Nephron (organoid): ENCODE measurements at regions not wholly inside any gene's neighbourhood (a gene's known extent, or its start where the extent isn't known, plus 50 kb on each side); places are given as distances from the start of the nearest gene placed in this dataset.

Source experiments
- H3K27ac Mint-ChIP-seq, 3 experiments: 2 replicates each; pipeline ENCODE4 v1.8.0; 2020; ENCODE audit warnings: mixed read lengths in 3 of 3, mild to moderate bottlenecking in 2 of 3, moderate library complexity in 1 of 3
- H3K27me3 Mint-ChIP-seq: 2 replicates; pipeline ENCODE4 v1.8.0; 2021; ENCODE audit warnings: low read depth, mild to moderate bottlenecking, moderate library complexity, mixed read lengths
- H3K36me3 Mint-ChIP-seq: 2 replicates; pipeline ENCODE4 v1.8.0; 2020; ENCODE audit warnings: low read depth, mixed read lengths
- H3K4me1 Mint-ChIP-seq: 2 replicates; pipeline ENCODE4 v1.8.0; 2020; ENCODE audit warnings: mixed read lengths
- H3K4me3 Mint-ChIP-seq, 3 experiments: 2 replicates each; pipeline ENCODE4 v1.8.0; 2020; ENCODE audit warnings: mild to moderate bottlenecking in 3 of 3, mixed read lengths in 3 of 3, moderate library complexity in 2 of 3
- H3K9me3 Mint-ChIP-seq: 2 replicates; pipeline ENCODE4 v1.8.0; 2020; ENCODE audit warnings: mixed read lengths
- CTCF ChIP-seq, 3 experiments: fragments of 200-600 bp; sonication (generic); IDR thresholded peaks; one replicate each; pipeline ENCODE4 v1.5.0; 2021; ENCODE audit warnings: antibody characterized with exemption in 3 of 3; ENCODE audit not compliant: unreplicated experiment in 3 of 3

- Mint-ChIP-seq H3K27ac (no peak overlapping the region), H3K4me3 (no peak overlapping the region), H3K27me3 (peaks cover 11% of the 10 kb centered on the region), H3K36me3 (peaks cover 3% of the 10 kb centered on the region), H3K9me3 (peaks cover 16% of the 10 kb centered on the region), H3K4me1 (peaks cover 19% of the 10 kb centered on the region)
- TF ChIP-seq CTCF (IDR thresholded peaks at IDR 0.05; ENCODE audit: unreplicated experiment in 3 of 3), result no peak
Measured at GRCh38 chr16:55256412-55257016, 67.5 kb upstream of the IRX6 start.

GRCh38 chr16:55257966-55258613 is 65.9 kb upstream of the IRX6 start:
- peaks cover 15% of the 10 kb centered on the region for H3K9me3 Mint-ChIP-seq
- H3K27ac Mint-ChIP-seq, result no peak overlapping the region

GRCh38 chr16:55261301-55261700 is 62.7 kb upstream of the IRX6 start:
- no peak for TF ChIP-seq CTCF (IDR thresholded peaks at IDR 0.05; ENCODE audit: unreplicated experiment in 3 of 3)
- Mint-ChIP-seq H3K36me3 (no peaks in the 10 kb centered on the region), H3K27me3 (peaks cover 12% of the 10 kb centered on the region), H3K4me1 (peaks cover 16% of the 10 kb centered on the region), H3K9me3 (no peaks in the 10 kb centered on the region), H3K27ac (no peak overlapping the region), H3K4me3 (no peak overlapping the region)

More at GRCh38 chr16:55257966-55258613, 65.9 kb upstream of the IRX6 start:
- TF ChIP-seq CTCF (IDR thresholded peaks at IDR 0.05; ENCODE audit: unreplicated experiment in 3 of 3), result peak; percentile 66 to 80 (median 69)
- H3K4me1 Mint-ChIP-seq, result peaks cover 19% of the 10 kb centered on the region
- no peak overlapping the region for H3K4me3 Mint-ChIP-seq
- peaks cover 3% of the 10 kb centered on the region for H3K36me3 Mint-ChIP-seq
- H3K27me3 Mint-ChIP-seq, result peaks cover 11% of the 10 kb centered on the region

- Mint-ChIP-seq H3K4me3 (no peak overlapping the region), H3K4me1 (no peaks in the 10 kb centered on the region), H3K36me3 (no peaks in the 10 kb centered on the region), H3K9me3 (no peaks in the 10 kb centered on the region), H3K27ac (no peak overlapping the region), H3K27me3 (peaks cover 12% of the 10 kb centered on the region)
- TF ChIP-seq CTCF (IDR thresholded peaks at IDR 0.05; ENCODE audit: unreplicated experiment in 3 of 3), result no peak
Measured at GRCh38 chr16:55263271-55264250, 60.4 kb upstream of the IRX6 start.

GRCh38 chr16:55264949-55265348 is 59.1 kb upstream of the IRX6 start:
- no peak overlapping the region for H3K4me3 Mint-ChIP-seq
- H3K27me3 Mint-ChIP-seq, result peaks cover 12% of the 10 kb centered on the region
- H3K9me3 Mint-ChIP-seq, result no peaks in the 10 kb centered on the region
- no peaks in the 10 kb centered on the region for H3K4me1 Mint-ChIP-seq
- H3K27ac Mint-ChIP-seq, result no peak overlapping the region
- H3K36me3 Mint-ChIP-seq, result no peaks in the 10 kb centered on the region
- TF ChIP-seq CTCF (IDR thresholded peaks at IDR 0.05; ENCODE audit: unreplicated experiment in 3 of 3), result no peak
